SU-DHL-6 (cell line): ENCODE measurements at regions not wholly inside any gene's neighbourhood (a gene's known extent, or its start where the extent isn't known, plus 50 kb on each side); places are given as distances from the start of the nearest gene placed in this dataset.

Source experiments
- EZH2phosphoT487 ChIP-seq: fragments of 200-600 bp; sonication (generic), shearing (Covaris generic); conservative IDR thresholded peaks from 2 replicates; pipeline ENCODE4 v1.6.1; 2018; ENCODE audit warnings: mild to moderate bottlenecking, antibody characterized with exemption, low read length, moderate library complexity, mixed read lengths
- TF ChIP-seq, protein P1 (sequence below): fragments of 200-600 bp; sonication (generic); IDR thresholded peaks from one replicate; pipeline ENCODE4 v1.5.1; 2017; ENCODE audit warnings: antibody characterized with exemption, mild to moderate bottlenecking, low read length, moderate library complexity; ENCODE audit not compliant: insufficient read depth, poor library complexity, severe bottlenecking

DNA sequence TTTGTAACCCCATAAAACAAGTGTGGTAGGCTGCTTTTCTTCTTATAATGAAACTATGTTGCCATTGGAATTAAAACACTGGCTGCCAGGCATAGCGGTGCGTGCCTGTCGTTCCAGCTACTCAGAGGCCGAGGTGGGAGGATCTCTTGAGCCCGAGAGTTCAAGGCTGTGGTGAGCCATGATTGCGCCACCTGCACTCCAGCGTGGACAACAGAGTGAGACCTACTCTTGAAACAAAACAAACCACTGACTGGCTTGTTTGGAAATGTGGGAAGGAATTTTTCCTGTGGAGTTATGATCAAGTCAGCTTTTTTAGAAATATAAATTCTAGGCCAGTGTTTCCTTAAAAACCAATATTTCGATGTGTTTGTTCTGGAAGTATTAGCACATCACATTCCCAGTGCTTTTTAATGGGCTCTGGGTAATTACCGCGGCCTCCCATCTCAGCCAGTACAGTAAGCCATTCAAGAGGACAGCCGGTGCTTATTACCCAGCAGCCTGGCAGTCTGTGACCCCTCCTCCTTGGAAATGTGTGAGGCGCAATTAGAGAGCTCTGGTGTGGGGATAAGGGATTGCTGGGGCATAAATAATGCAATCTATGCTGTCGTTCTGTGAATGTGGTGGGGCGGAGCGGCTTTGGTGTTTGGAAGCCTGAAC lies 58.3 kb upstream of the TRAK1 start:
- TF ChIP-seq, protein P1, sequence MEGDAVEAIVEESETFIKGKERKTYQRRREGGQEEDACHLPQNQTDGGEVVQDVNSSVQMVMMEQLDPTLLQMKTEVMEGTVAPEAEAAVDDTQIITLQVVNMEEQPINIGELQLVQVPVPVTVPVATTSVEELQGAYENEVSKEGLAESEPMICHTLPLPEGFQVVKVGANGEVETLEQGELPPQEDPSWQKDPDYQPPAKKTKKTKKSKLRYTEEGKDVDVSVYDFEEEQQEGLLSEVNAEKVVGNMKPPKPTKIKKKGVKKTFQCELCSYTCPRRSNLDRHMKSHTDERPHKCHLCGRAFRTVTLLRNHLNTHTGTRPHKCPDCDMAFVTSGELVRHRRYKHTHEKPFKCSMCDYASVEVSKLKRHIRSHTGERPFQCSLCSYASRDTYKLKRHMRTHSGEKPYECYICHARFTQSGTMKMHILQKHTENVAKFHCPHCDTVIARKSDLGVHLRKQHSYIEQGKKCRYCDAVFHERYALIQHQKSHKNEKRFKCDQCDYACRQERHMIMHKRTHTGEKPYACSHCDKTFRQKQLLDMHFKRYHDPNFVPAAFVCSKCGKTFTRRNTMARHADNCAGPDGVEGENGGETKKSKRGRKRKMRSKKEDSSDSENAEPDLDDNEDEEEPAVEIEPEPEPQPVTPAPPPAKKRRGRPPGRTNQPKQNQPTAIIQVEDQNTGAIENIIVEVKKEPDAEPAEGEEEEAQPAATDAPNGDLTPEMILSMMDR = no peak
- TF ChIP-seq EZH2phosphoT487 = no peak
